ENCODE measurements at regions not wholly inside any gene's neighbourhood (a gene's known extent, or its start where the extent isn't known, plus 50 kb on each side); places are given as distances from the start of the nearest gene placed in this dataset.

GRCh38 chr3:59149166-59149565 lies 99.3 kb upstream of the CFAP20DC start:
- in situ Hi-C loops (cut with HindIII; ENCODE audit: low sequenced_read_pairs): no loop called here
- no peak overlapping the region for H3K4me3 ChIP-seq (ENCODE audit: low read depth, low read length)
- no peak for TF ChIP-seq CTCF (IDR thresholded peaks at IDR 0.05; ENCODE audit: low read depth, low read length)
- DNase-seq (ENCODE audit: low read depth, low spot score): no peak

GRCh38 chr3:59143447-59143846 lies 93.6 kb upstream of the CFAP20DC start:
- TF ChIP-seq CTCF (IDR thresholded peaks at IDR 0.05; ENCODE audit: low read depth, low read length): peak; percentile 17
- no peak overlapping the region for H3K4me3 ChIP-seq (ENCODE audit: low read depth, low read length)
- DNase-seq (ENCODE audit: low read depth, low spot score): no peak
- in situ Hi-C loops (cut with HindIII; ENCODE audit: low sequenced_read_pairs): no loop called here

GRCh38 chr3:59142556-59142955 lies 92.7 kb upstream of the CFAP20DC start:
- in situ Hi-C loops (cut with HindIII; ENCODE audit: low sequenced_read_pairs): no loop called here
- no peak for DNase-seq (ENCODE audit: low read depth, low spot score)
- no peak overlapping the region for H3K4me3 ChIP-seq (ENCODE audit: low read depth, low read length)
- no peak for TF ChIP-seq CTCF (IDR thresholded peaks at IDR 0.05; ENCODE audit: low read depth, low read length)

GRCh38 chr3:59138966-59139365 lies 89.1 kb upstream of the CFAP20DC start:
- in situ Hi-C loops (cut with HindIII; ENCODE audit: low sequenced_read_pairs): no loop called here
- TF ChIP-seq CTCF (IDR thresholded peaks at IDR 0.05; ENCODE audit: low read depth, low read length): no peak
- DNase-seq (ENCODE audit: low read depth, low spot score): no peak
- H3K4me3 ChIP-seq (ENCODE audit: low read depth, low read length): no peak overlapping the region

- H3K4me3 ChIP-seq (ENCODE audit: low read depth, low read length): no peak overlapping the region
- in situ Hi-C loops (cut with HindIII; ENCODE audit: low sequenced_read_pairs): no loop called here
- TF ChIP-seq CTCF (IDR thresholded peaks at IDR 0.05; ENCODE audit: low read depth, low read length): no peak
- no peak for DNase-seq (ENCODE audit: low read depth, low spot score)
Observed at GRCh38 chr3:59137415-59137814, 87.6 kb upstream of the CFAP20DC start.

- no peak overlapping the region for H3K4me3 ChIP-seq (ENCODE audit: low read depth, low read length)
- no peak for DNase-seq (ENCODE audit: low read depth, low spot score)
- no peak for TF ChIP-seq CTCF (IDR thresholded peaks at IDR 0.05; ENCODE audit: low read depth, low read length)
- in situ Hi-C loops (cut with HindIII; ENCODE audit: low sequenced_read_pairs): no loop called here
Observed at GRCh38 chr3:59136081-59136480, 86.3 kb upstream of the CFAP20DC start.

GRCh38 chr3:59135096-59135495 lies 85.3 kb upstream of the CFAP20DC start:
- no peak for DNase-seq (ENCODE audit: low read depth, low spot score)
- H3K4me3 ChIP-seq (ENCODE audit: low read depth, low read length): no peak overlapping the region
- in situ Hi-C loops (cut with HindIII; ENCODE audit: low sequenced_read_pairs): no loop called here
- TF ChIP-seq CTCF (IDR thresholded peaks at IDR 0.05; ENCODE audit: low read depth, low read length): no peak
